ENCODE measurements at regions not wholly inside any gene's neighbourhood (a gene's known extent, or its start where the extent isn't known, plus 50 kb on each side); places are given as distances from the start of the nearest gene placed in this dataset.
"Not testable (repeated sequence)": the region's sequence is repeated elsewhere in the genome, so short reads cannot be mapped to it uniquely, and the experiment has no call there.

DNA sequence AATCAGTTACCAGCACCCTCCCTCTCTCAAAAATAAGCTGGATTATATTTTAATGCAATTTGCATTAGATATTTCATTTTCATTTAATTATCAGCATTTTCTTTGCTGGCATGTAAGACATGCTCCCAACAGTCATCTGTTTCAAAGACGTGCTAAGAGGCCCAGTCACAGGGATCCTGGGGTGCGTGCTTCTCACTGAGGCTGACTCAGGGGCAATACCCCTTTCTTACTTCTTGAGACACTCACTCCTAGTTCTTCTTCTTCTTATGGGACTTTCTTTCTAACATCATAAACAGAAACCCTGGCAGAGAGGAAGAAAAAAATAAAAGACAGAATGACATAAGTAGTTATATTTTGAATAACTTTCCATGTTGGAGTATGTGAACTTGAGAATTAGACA lies 372.1 kb upstream of the MEX3C start:
- FAIRE-seq (no peak), DNase-seq (ENCODE audit: insufficient read length, low spot score) (no peak)

GRCh38 chr18:51570071-51570470 lies 372.6 kb upstream of the MEX3C start:
- FAIRE-seq; DNase-seq (ENCODE audit: insufficient read length, low spot score): not testable (repeated sequence)

DNA sequence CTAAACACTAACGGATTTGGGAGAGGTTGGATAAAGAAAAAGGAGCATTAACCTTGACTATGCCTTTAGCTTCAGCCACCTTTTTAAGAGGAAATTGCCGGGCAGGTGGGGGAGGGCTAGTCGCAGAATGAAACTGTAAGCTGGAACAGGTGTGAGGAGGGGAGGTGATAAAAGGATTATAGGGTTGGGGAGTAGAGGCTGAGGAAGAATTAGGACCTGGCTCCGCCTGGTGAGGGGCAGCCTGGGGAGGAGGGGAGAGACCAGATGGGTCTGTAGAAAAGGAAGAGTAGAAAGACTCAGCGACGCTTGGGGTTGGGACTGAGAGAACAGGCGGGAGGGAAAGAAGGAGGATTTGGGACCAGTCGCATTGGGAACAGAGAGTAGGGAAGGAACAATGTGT lies 376.4 kb upstream of the MEX3C start:
- not testable (repeated sequence) for DNase-seq (ENCODE audit: insufficient read length, low spot score); FAIRE-seq

DNA sequence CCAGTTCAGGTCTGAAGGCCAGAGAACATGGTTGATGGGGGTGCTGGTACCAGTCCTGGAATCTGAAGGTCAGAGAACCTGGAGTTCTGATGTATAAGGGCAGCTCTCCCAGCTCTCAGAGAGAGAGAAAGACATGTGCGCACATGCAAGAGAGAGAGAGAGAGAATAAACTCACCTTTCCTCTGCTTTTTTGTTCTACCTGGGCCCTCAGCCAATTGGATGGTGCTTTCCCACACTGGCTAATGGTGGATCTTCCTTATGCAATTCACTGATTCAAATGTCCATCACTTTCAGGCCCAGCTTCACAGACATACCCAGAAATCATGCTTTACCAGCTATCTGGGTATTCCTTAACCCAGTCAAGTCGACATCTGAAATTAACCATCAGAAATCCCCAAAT lies 377.7 kb upstream of the MEX3C start:
- no peak for FAIRE-seq

GRCh38 chr18:51578406-51578980 lies 381.0 kb upstream of the MEX3C start:
- no peak for FAIRE-seq
- DNase-seq (ENCODE audit: insufficient read length, low spot score) = no peak

More for the DNA sequence above, 377.7 kb upstream of the MEX3C start:
- no peak for DNase-seq (ENCODE audit: insufficient read length, low spot score)

- FAIRE-seq (no peak), DNase-seq (ENCODE audit: insufficient read length, low spot score) (no peak)
Measured at GRCh38 chr18:51580580-51580979, 383.1 kb upstream of the MEX3C start.

DNA sequence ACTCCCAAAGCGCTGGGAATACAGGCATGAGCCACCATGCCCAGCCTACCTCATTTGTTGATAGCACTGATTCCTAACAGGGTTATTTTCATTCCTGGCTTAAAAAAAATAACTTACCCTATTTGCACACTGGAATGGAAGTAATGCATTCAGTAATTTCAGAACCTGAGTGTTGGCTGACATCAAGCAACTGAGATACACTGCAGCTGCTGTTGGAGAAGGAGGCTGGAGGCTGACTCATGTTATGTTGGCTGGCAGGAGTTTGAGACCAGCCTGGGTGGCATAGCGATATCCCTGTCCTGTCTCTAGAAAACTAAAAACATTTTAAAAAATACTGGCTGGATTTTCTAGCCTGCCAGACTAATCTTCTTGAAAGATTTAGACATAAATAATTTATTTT lies 385.1 kb upstream of the MEX3C start:
- no peak for DNase-seq (ENCODE audit: insufficient read length, low spot score)
- no peak for FAIRE-seq

GRCh38 chr18:51588616-51589015 lies 391.1 kb upstream of the MEX3C start:
- DNase-seq (ENCODE audit: insufficient read length, low spot score) = no peak
- FAIRE-seq = no peak

DNA sequence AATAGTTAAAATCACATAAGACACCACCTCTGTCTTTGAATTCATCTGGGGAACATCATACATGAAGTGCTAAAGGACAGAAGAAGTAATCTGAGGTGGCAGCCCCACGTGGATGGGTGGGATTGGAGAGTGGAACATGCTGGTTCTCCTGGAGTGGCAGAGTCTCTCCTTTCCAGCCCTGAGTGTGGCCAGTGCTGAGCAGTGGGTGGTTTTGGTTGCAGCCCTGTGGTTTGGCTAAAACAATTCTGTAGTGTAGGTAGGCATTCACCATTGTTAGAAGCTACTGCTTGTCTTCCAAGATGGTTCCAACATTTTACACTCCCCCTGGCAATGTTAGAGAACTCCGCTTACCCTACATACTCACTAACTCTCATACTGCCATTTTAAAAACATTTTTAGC lies 396.4 kb upstream of the MEX3C start:
- FAIRE-seq (no peak), DNase-seq (ENCODE audit: insufficient read length, low spot score) (no peak)

GRCh38 chr18:51603111-51603510 lies 405.6 kb upstream of the MEX3C start:
- no peak for DNase-seq (ENCODE audit: insufficient read length, low spot score)
- no peak for FAIRE-seq

GRCh38 chr18:51603551-51603950 lies 406.1 kb upstream of the MEX3C start:
- DNase-seq (ENCODE audit: insufficient read length, low spot score) (no peak), FAIRE-seq (no peak)

DNA sequence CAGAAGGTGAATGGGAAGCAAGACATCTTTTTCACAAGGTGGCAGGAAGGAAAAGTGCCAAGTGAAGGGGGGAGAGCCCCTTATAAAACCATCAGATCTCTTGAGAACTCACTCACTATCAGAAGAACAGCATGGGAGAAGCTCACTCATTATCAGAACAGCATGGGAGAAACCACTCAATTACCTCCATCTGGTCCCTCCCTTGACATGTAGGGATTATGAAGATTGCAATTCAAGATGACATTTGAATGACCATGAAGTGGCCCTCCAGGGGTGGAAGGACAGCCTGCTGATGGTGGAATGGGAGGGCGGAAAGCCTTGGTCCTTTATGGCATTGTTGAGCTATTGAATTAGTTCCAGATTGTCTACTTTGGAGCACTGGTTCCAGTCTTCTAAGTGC lies 413.0 kb upstream of the MEX3C start:
- DNase-seq (ENCODE audit: insufficient read length, low spot score) (no peak), FAIRE-seq (no peak)

- DNase-seq (ENCODE audit: insufficient read length, low spot score) (no peak), FAIRE-seq (no peak)
Measured at GRCh38 chr18:51611326-51611725, 413.8 kb upstream of the MEX3C start.

GRCh38 chr18:51614033-51614432 lies 416.6 kb upstream of the MEX3C start:
- DNase-seq (ENCODE audit: insufficient read length, low spot score) = no peak

DNA sequence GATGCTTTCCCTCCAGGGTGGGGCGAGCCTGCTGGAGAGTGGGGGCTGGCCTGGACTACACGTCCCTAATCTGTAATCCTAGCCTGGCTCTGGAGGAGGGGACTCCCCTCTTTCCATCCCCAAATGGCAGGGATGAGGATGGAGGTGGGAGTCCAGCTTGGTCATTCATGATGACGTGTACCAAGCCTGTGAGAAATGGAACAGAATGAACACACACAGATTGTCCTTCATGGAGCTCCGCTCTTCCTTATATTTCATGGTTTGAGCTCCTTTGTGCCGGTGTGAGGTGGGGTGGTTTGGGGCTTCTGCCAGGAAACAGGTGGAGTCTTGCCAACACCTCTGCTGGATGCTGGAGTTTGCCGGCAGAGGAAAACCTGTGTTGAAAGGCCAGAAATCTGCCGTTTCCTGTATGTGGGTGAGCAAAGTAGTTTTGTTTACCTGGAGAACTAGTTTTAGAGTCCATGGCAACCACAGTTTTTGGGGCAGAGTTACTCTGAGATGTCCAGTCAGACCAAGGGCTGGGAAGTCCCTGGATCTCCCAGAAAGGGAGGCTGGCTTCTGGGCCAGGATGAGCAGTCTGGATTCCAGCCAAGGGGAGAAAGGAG lies 417.6 kb upstream of the MEX3C start:
- FAIRE-seq (no peak), DNase-seq (ENCODE audit: insufficient read length, low spot score) (no peak)

More at GRCh38 chr18:51614033-51614432, 416.6 kb upstream of the MEX3C start:
- no peak for FAIRE-seq

DNA sequence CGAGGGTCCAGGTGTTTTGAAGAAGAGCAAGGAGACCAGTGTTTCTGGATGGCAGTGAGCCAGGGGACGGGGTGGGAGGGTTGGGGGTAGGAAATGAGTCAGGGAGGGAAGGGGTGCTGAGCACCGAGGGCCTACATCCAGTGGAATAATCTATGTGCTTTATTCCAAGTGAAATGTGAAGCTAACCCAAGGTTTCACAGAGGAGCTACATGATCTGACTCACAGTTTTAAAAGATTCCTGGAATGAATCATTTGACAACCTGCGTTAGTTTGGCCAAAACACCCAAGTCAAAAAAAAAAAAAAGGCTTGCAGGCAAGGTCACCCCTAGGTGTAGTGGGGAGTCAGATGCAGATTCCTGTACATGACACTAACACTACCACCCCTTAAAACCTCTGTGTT lies 419.7 kb upstream of the MEX3C start:
- FAIRE-seq (no peak), DNase-seq (ENCODE audit: insufficient read length, low spot score) (no peak)

DNA sequence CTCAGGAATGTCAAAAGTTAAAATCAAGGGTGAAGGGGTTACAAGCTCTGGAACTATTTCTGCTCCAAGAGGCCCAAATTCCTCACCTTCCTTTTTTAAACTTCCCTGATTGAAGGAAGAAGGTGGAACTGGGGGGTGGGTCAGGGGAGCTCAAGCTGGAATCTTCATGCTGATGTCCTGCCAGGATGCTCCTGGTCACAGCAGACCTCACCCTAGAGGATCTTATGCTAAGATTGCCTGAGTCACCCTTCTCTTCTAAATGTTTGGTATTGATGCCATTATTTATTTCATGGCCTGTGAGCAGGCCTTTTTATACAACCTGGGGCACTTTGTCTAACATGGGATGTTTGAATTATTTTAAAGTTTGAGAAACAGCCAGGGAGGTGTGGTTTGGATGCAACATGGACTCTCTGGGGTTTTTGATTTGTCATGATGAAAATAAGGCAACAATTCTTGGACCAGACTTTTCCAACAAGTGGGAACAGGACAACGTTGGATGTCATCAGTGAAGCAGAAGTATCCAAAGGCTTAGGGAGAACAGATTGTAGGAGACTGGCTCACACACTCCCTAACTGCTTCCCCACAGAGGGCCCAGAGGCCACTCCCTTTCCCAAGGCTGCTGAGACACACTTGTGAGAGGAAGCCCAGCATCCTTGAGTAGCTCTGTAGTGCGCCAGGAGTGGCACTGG lies 420.2 kb upstream of the MEX3C start:
- FAIRE-seq (no peak), DNase-seq (ENCODE audit: insufficient read length, low spot score) (no peak)

GRCh38 chr18:51619283-51619682 lies 421.8 kb upstream of the MEX3C start:
- FAIRE-seq = no peak
- DNase-seq (ENCODE audit: insufficient read length, low spot score) = no peak

DNA sequence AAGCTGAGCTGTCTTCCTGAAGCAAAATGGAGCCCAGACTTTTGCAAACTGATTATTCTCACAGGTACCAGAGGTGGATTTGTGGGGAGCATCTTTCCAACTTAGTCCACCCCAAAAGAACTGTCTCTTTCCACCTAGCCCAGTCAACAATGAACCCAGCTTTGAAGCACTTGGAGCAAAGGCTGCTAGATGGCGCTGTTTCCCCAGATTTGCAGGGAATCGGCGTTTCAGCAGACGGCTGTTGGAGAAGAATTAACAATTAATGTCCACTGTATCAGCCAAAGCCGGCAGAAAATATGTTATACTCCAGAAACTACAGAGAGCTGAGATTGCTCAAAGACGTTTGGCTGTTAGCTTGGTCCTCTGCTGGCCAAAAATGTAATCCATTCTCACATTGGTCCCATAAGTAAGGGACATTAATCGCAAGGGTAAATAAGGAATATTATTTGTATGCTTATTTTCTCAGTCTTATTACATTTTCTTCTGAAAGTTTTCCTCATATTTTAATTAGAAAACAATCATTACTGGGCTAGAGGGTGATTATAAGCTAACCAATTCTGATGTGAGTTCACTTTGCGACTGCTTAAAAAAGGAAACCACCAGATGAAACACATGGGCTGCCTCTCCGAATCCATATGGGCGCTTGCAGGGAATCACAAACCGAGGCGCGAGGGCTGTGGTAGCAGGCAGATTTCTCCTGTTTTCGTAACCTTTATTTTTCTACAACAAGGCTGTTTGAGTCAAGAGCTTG lies 423.8 kb upstream of the MEX3C start:
- DNase-seq (ENCODE audit: insufficient read length, low spot score) (peak; percentile 33), FAIRE-seq (peak; percentile 90)

- FAIRE-seq = no peak
- DNase-seq (ENCODE audit: insufficient read length, low spot score) = no peak
Measured at GRCh38 chr18:51621864-51622160, 424.3 kb upstream of the MEX3C start.

- DNase-seq (ENCODE audit: insufficient read length, low spot score) (no peak), FAIRE-seq (no peak)
Measured at GRCh38 chr18:51622702-51623101, 425.2 kb upstream of the MEX3C start.

- DNase-seq (ENCODE audit: insufficient read length, low spot score) (no peak), FAIRE-seq (no peak)
Measured at GRCh38 chr18:51623653-51624052, 426.2 kb upstream of the MEX3C start.
